ENCODE measurements at regions not wholly inside any gene's neighbourhood (a gene's known extent, or its start where the extent isn't known, plus 50 kb on each side); places are given as distances from the start of the nearest gene placed in this dataset.

- POLR2A ChIA-PET = no interaction called here
- CTCF ChIA-PET = no interaction called here
- H3K27me3 ChIP-seq (ENCODE audit: control insufficient read depth, insufficient read depth, low read length) = no peaks in the 10 kb centered on the region
- no peak overlapping the region for H3K4me3 ChIP-seq (ENCODE audit: low read depth, low read length)
- H3K36me3 ChIP-seq (ENCODE audit: control insufficient read depth, insufficient read depth, low read length) = no peaks in the 10 kb centered on the region
- no peak for DNase-seq (ENCODE audit: low read depth)
- TF ChIP-seq, protein P1, sequence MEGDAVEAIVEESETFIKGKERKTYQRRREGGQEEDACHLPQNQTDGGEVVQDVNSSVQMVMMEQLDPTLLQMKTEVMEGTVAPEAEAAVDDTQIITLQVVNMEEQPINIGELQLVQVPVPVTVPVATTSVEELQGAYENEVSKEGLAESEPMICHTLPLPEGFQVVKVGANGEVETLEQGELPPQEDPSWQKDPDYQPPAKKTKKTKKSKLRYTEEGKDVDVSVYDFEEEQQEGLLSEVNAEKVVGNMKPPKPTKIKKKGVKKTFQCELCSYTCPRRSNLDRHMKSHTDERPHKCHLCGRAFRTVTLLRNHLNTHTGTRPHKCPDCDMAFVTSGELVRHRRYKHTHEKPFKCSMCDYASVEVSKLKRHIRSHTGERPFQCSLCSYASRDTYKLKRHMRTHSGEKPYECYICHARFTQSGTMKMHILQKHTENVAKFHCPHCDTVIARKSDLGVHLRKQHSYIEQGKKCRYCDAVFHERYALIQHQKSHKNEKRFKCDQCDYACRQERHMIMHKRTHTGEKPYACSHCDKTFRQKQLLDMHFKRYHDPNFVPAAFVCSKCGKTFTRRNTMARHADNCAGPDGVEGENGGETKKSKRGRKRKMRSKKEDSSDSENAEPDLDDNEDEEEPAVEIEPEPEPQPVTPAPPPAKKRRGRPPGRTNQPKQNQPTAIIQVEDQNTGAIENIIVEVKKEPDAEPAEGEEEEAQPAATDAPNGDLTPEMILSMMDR (IDR thresholded peaks at IDR 0.05; ENCODE audit: insufficient read depth, low read depth, low read length) = no peak
These were observed 174.6 kb downstream of the HLX start for GRCh38 chr1:221053889-221054288.

DNA sequence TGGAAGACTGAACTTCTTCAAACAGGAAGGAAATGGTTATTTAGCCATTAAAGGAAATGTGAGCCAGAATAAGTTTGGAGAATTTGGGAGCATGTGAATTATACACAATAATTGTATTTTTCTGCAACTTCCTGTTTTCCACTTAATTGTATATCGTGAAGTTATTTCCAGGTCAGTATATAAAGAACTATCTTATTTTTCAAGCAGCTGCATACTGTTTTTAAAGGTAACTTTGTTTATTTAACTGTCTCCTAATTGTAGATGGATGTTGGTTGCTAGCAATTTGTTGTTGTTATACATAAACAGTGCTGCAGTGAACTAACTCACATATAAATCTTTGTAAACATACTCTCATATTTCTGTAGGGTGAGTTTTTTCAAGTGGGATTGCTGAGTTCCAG is 180.3 kb downstream of the HLX start:
- ChIA-PET CTCF (no interaction called here), POLR2A (no interaction called here)
- TF ChIP-seq, protein P1 (IDR thresholded peaks at IDR 0.05; ENCODE audit: insufficient read depth, low read depth, low read length) = no peak
- no peaks in the 10 kb centered on the region for H3K36me3 ChIP-seq (ENCODE audit: control insufficient read depth, insufficient read depth, low read length)
- no peak for DNase-seq (ENCODE audit: low read depth)
- no peak overlapping the region for H3K4me3 ChIP-seq (ENCODE audit: low read depth, low read length)
- H3K27me3 ChIP-seq (ENCODE audit: control insufficient read depth, insufficient read depth, low read length) = no peaks in the 10 kb centered on the region

GRCh38 chr1:221063651-221064050 is 184.4 kb downstream of the HLX start:
- POLR2A ChIA-PET = no interaction called here
- H3K4me3 ChIP-seq (ENCODE audit: low read depth, low read length) = no peak overlapping the region
- H3K27me3 ChIP-seq (ENCODE audit: control insufficient read depth, insufficient read depth, low read length) = no peaks in the 10 kb centered on the region
- no peak for DNase-seq (ENCODE audit: low read depth)
- TF ChIP-seq, protein P1 (IDR thresholded peaks at IDR 0.05; ENCODE audit: insufficient read depth, low read depth, low read length) = no peak
- H3K36me3 ChIP-seq (ENCODE audit: control insufficient read depth, insufficient read depth, low read length) = no peaks in the 10 kb centered on the region
- CTCF ChIA-PET = no interaction called here

- CTCF ChIA-PET = no interaction called here
- no peaks in the 10 kb centered on the region for H3K27me3 ChIP-seq (ENCODE audit: control insufficient read depth, insufficient read depth, low read length)
- TF ChIP-seq, protein P1 (IDR thresholded peaks at IDR 0.05; ENCODE audit: insufficient read depth, low read depth, low read length) = no peak
- no peaks in the 10 kb centered on the region for H3K36me3 ChIP-seq (ENCODE audit: control insufficient read depth, insufficient read depth, low read length)
- no peak for DNase-seq (ENCODE audit: low read depth)
- POLR2A ChIA-PET = no interaction called here
- H3K4me3 ChIP-seq (ENCODE audit: low read depth, low read length) = no peak overlapping the region
These were observed 187.2 kb downstream of the HLX start for GRCh38 chr1:221066351-221067001.

- no peak for DNase-seq (ENCODE audit: low read depth)
- Histone ChIP-seq H3K4me3 (ENCODE audit: low read depth, low read length) (no peak overlapping the region), H3K27me3 (ENCODE audit: control insufficient read depth, insufficient read depth, low read length) (no peaks in the 10 kb centered on the region), H3K36me3 (ENCODE audit: control insufficient read depth, insufficient read depth, low read length) (no peaks in the 10 kb centered on the region)
- TF ChIP-seq, protein P1 (IDR thresholded peaks at IDR 0.05; ENCODE audit: insufficient read depth, low read depth, low read length) = no peak
- CTCF ChIA-PET = no interaction called here
- POLR2A ChIA-PET = no interaction called here
These were observed 188.5 kb downstream of the HLX start for GRCh38 chr1:221067721-221068120.

All from BJ (cell line).